ENCODE measurements at regions not wholly inside any gene's neighbourhood (a gene's known extent, or its start where the extent isn't known, plus 50 kb on each side); places are given as distances from the start of the nearest gene placed in this dataset.

- Histone ChIP-seq H3K4me3 (replicated peaks in 1 of 3; ENCODE audit: low read depth in 2 of 3, low read length in 3 of 3) (no peak overlapping the region), H3K27ac (ENCODE audit: low read depth in 1 of 2, low read length in 2 of 2) (no peak overlapping the region), H3K9me3 (replicated peaks in 1 of 2; ENCODE audit: control insufficient read depth in 1 of 2, insufficient read depth in 1 of 2, low read length in 2 of 2) (no peaks in the 10 kb centered on the region), H4K20me1 (ENCODE audit: insufficient read depth, low read length) (no peaks in the 10 kb centered on the region), H3K27me3 (ENCODE audit: control insufficient read depth in 2 of 2, insufficient read depth in 2 of 2, low read length in 2 of 2) (no peaks in the 10 kb centered on the region), H3K36me3 (replicated peaks in 1 of 2; ENCODE audit: control insufficient read depth in 1 of 2, insufficient read depth in 2 of 2, low read length in 2 of 2) (no peaks in the 10 kb centered on the region), H3K79me2 (ENCODE audit: insufficient read depth, low read length) (no peaks in the 10 kb centered on the region), H3K4me2 (replicated peaks; ENCODE audit: extremely low read depth, low read length, poor library complexity, severe bottlenecking) (no peak overlapping the region), H3K9ac (ENCODE audit: insufficient read depth, low read length, poor library complexity, severe bottlenecking) (no peak overlapping the region), H2AFZ (ENCODE audit: insufficient read depth, low read depth, low read length, poor library complexity, severe bottlenecking) (no peak overlapping the region), H3K4me1 (ENCODE audit: control insufficient read depth in 1 of 2, insufficient read depth in 2 of 2, low read length in 2 of 2) (no peaks in the 10 kb centered on the region)
- intact Hi-C loops (cut with micrococcal nuclease) = loop anchor here in 1 of 2 donors (10.0 kb wide), 1 partner anchor 904 kb away; no protein-coding TSS in a partner anchor
- H3K4me3 Mint-ChIP-seq = no peak overlapping the region
- H3K36me3 Mint-ChIP-seq = no peaks in the 10 kb centered on the region
- no peak for TF ChIP-seq CTCF (IDR thresholded peaks at IDR 0.05)
- H3K27me3 Mint-ChIP-seq (ENCODE audit: low read depth in 3 of 3) = peaks cover 2 to 21% (median 7%) of the 10 kb centered on the region in 3 donors
- H3K27ac Mint-ChIP-seq = no peak overlapping the region
- peaks cover 7% of the 10 kb centered on the region for H3K4me1 Mint-ChIP-seq
- H3K9me3 Mint-ChIP-seq = peaks cover 0 to 7% (median 3%) of the 10 kb centered on the region in 7 donors
- 100% methylated on average over 2 of the region's 4 CpGs for WGBS (ENCODE audit: insufficient coverage)
- no peak for DNase-seq
These were observed 59.5 kb upstream of the PHF21A start for GRCh38 chr11:46180736-46181135.

DNA sequence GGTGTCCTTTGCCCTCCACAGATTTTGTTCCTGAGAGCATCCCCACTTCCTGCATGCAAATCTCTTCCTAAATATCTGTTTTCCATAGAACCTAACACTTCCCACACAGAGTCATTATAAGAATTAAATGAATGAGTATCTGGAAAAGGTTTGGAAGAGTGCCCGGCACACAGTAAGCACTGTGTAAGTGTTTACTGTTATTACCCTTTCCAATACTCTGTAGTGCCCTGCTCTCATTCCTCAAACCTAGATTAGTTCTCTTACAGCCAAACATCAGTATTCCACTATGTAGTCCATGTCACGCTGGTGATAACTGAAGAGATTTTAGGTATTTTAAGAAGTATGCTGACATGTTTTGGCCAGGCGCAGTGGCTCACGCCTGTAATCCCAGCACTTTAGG, 57.3 kb upstream of the PHF21A start:
- Histone ChIP-seq H3K4me1 (ENCODE audit: control insufficient read depth in 1 of 2, insufficient read depth in 2 of 2, low read length in 2 of 2) (no peaks in the 10 kb centered on the region), H3K9me3 (replicated peaks in 1 of 2; ENCODE audit: control insufficient read depth in 1 of 2, insufficient read depth in 1 of 2, low read length in 2 of 2) (no peaks in the 10 kb centered on the region), H3K27ac (ENCODE audit: low read depth in 1 of 2, low read length in 2 of 2) (no peak overlapping the region), H3K4me3 (replicated peaks in 1 of 3; ENCODE audit: low read depth in 2 of 3, low read length in 3 of 3) (no peak overlapping the region), H3K27me3 (ENCODE audit: control insufficient read depth in 2 of 2, insufficient read depth in 2 of 2, low read length in 2 of 2) (no peaks in the 10 kb centered on the region), H3K9ac (ENCODE audit: insufficient read depth, low read length, poor library complexity, severe bottlenecking) (no peak overlapping the region), H3K79me2 (ENCODE audit: insufficient read depth, low read length) (no peaks in the 10 kb centered on the region), H3K36me3 (replicated peaks in 1 of 2; ENCODE audit: control insufficient read depth in 1 of 2, insufficient read depth in 2 of 2, low read length in 2 of 2) (no peaks in the 10 kb centered on the region), H2AFZ (ENCODE audit: insufficient read depth, low read depth, low read length, poor library complexity, severe bottlenecking) (no peak overlapping the region), H4K20me1 (ENCODE audit: insufficient read depth, low read length) (no peaks in the 10 kb centered on the region), H3K4me2 (replicated peaks; ENCODE audit: extremely low read depth, low read length, poor library complexity, severe bottlenecking) (no peak overlapping the region)
- no peak overlapping the region for H3K4me3 Mint-ChIP-seq
- WGBS (ENCODE audit: insufficient coverage) = 100% methylated on average over 2 of the region's 4 CpGs
- DNase-seq = no peak
- H3K27ac Mint-ChIP-seq = no peak overlapping the region
- H3K36me3 Mint-ChIP-seq = no peaks in the 10 kb centered on the region
- peaks cover 0 to 5% (median 0%) of the 10 kb centered on the region in 7 donors for H3K9me3 Mint-ChIP-seq
- peaks cover 7% of the 10 kb centered on the region for H3K4me1 Mint-ChIP-seq
- no peak for TF ChIP-seq CTCF (IDR thresholded peaks at IDR 0.05)
- H3K27me3 Mint-ChIP-seq (ENCODE audit: low read depth in 3 of 3) = peaks cover 8 to 21% (median 8%) of the 10 kb centered on the region in 3 donors
- intact Hi-C loops (cut with micrococcal nuclease) = no loop called here
